ENCODE measurements at regions not wholly inside any gene's neighbourhood (a gene's known extent, or its start where the extent isn't known, plus 50 kb on each side); places are given as distances from the start of the nearest gene placed in this dataset.

GRCh38 chr1:189904509-189904908 lies 573.2 kb downstream of the BRINP3 start:
- Mint-ChIP-seq H3K4me1 (peaks cover 6% of the 10 kb centered on the region), H3K27me3 (ENCODE audit: low read depth, poor library complexity) (peaks cover 6% of the 10 kb centered on the region), H3K36me3 (ENCODE audit: low read depth) (no peaks in the 10 kb centered on the region), H3K9me3 (no peaks in the 10 kb centered on the region), H3K27ac (no peak overlapping the region), H3K4me3 (no peak overlapping the region)
- no peak for TF ChIP-seq CTCF (IDR thresholded peaks at IDR 0.05)
- no peak for DNase-seq

GRCh38 chr1:189908113-189908512 lies 569.6 kb downstream of the BRINP3 start:
- Mint-ChIP-seq H3K4me1 (no peaks in the 10 kb centered on the region), H3K27ac (no peak overlapping the region), H3K4me3 (no peak overlapping the region), H3K9me3 (no peaks in the 10 kb centered on the region), H3K27me3 (ENCODE audit: low read depth, poor library complexity) (peaks cover 5% of the 10 kb centered on the region), H3K36me3 (ENCODE audit: low read depth) (no peaks in the 10 kb centered on the region)
- DNase-seq, result no peak
- TF ChIP-seq CTCF (IDR thresholded peaks at IDR 0.05), result no peak

- peaks cover 5% of the 10 kb centered on the region for H3K27me3 Mint-ChIP-seq (ENCODE audit: low read depth, poor library complexity)
- no peak overlapping the region for H3K27ac Mint-ChIP-seq
- no peaks in the 10 kb centered on the region for H3K36me3 Mint-ChIP-seq (ENCODE audit: low read depth)
- DNase-seq, result no peak
- H3K4me1 Mint-ChIP-seq, result no peaks in the 10 kb centered on the region
- H3K4me3 Mint-ChIP-seq, result no peak overlapping the region
- TF ChIP-seq CTCF (IDR thresholded peaks at IDR 0.05), result no peak
- peaks cover 40% of the 10 kb centered on the region for H3K9me3 Mint-ChIP-seq
These were observed 556.1 kb downstream of the BRINP3 start for GRCh38 chr1:189921613-189922012.

GRCh38 chr1:189927641-189928040 lies 550.0 kb downstream of the BRINP3 start:
- Mint-ChIP-seq H3K27ac (no peak overlapping the region), H3K4me3 (no peak overlapping the region), H3K9me3 (peaks cover 22% of the 10 kb centered on the region), H3K36me3 (ENCODE audit: low read depth) (no peaks in the 10 kb centered on the region), H3K4me1 (no peaks in the 10 kb centered on the region), H3K27me3 (ENCODE audit: low read depth, poor library complexity) (no peaks in the 10 kb centered on the region)
- TF ChIP-seq CTCF (IDR thresholded peaks at IDR 0.05), result no peak
- DNase-seq, result no peak

GRCh38 chr1:189929501-189930099 lies 548.1 kb downstream of the BRINP3 start:
- DNase-seq, result no peak
- H3K27me3 Mint-ChIP-seq (ENCODE audit: low read depth, poor library complexity), result no peaks in the 10 kb centered on the region
- H3K4me1 Mint-ChIP-seq, result no peaks in the 10 kb centered on the region
- no peak overlapping the region for H3K4me3 Mint-ChIP-seq
- peaks cover 14% of the 10 kb centered on the region for H3K9me3 Mint-ChIP-seq
- H3K36me3 Mint-ChIP-seq (ENCODE audit: low read depth), result no peaks in the 10 kb centered on the region
- TF ChIP-seq CTCF (IDR thresholded peaks at IDR 0.05), result no peak
- no peak overlapping the region for H3K27ac Mint-ChIP-seq

GRCh38 chr1:189936861-189937260 lies 540.8 kb downstream of the BRINP3 start:
- H3K27ac Mint-ChIP-seq, result no peak overlapping the region
- H3K9me3 Mint-ChIP-seq, result no peaks in the 10 kb centered on the region
- no peak for DNase-seq
- H3K4me3 Mint-ChIP-seq, result no peak overlapping the region
- H3K27me3 Mint-ChIP-seq (ENCODE audit: low read depth, poor library complexity), result peaks cover 3% of the 10 kb centered on the region
- no peak for TF ChIP-seq CTCF (IDR thresholded peaks at IDR 0.05)
- no peaks in the 10 kb centered on the region for H3K36me3 Mint-ChIP-seq (ENCODE audit: low read depth)
- no peaks in the 10 kb centered on the region for H3K4me1 Mint-ChIP-seq

Measured in nephron progenitor cell (in vitro differentiated cells).